Endothelial cell of umbilical vein (primary cell): ENCODE measurements at regions not wholly inside any gene's neighbourhood (a gene's known extent, or its start where the extent isn't known, plus 50 kb on each side); places are given as distances from the start of the nearest gene placed in this dataset.

Experiments
- BruUV-seq: library from RNA; stranded (reverse); fragments of 400-500 nt; replicated peaks from 2 replicates; lab custom pipeline; 2021; lab: Mats Ljungman, UMichigan
- CTCF ChIA-PET: fragments of 300-600, 350-600 bp; sonication (Branson Sonifier 250); formaldehyde crosslinking; loops from one replicate; lab custom pipeline; 2021; ENCODE audit warnings: antibody characterized with exemption, inconsistent platforms; lab: Charles Lee
- POLR2A ChIA-PET: fragments of 300-600, 350-600 bp; sonication (Branson Sonifier 250); formaldehyde crosslinking; loops from one replicate; lab custom pipeline; 2021; ENCODE audit warnings: antibody characterized with exemption, inconsistent platforms; lab: Charles Lee
- DNase-seq: peaks from one replicate; pipeline ENCODE4 v3.0.0-alpha.2; 2011; ENCODE audit warnings: low read depth, low spot score
- FAIRE-seq: peaks from 2 replicates; lab custom pipeline; 2011; peaks lifted over from hg19 to GRCh38; lab: Jason Lieb, UNC
- H2AFZ ChIP-seq: 2 replicates; pipeline ENCODE4 v1.6.0; 2012; ENCODE audit warnings: low read depth, low read length, control low read depth, inconsistent platforms
- H3K27ac ChIP-seq: 2 replicates; pipeline ENCODE4 v1.5.1; 2011; ENCODE audit warnings: low read depth, mild to moderate bottlenecking, control low read depth, low read length, moderate library complexity; ENCODE audit not compliant: insufficient read depth
- H3K27me3 ChIP-seq, 2 experiments: 2 replicates each; pipeline versions ENCODE4 v1.6.0 to v1.6.1; 2011; ENCODE audit warnings: low read length in 2 of 2, mixed read lengths in 1 of 2; ENCODE audit not compliant: control insufficient read depth in 2 of 2, insufficient read depth in 2 of 2
- H3K36me3 ChIP-seq, 2 experiments: 2 replicates in 1 of 2; 3 replicates in 1 of 2; pipeline ENCODE4 v1.5.1; 2011; ENCODE audit warnings: low read length in 2 of 2, mild to moderate bottlenecking in 1 of 2, moderate library complexity in 1 of 2; ENCODE audit not compliant: control insufficient read depth in 2 of 2, insufficient read depth in 2 of 2; ENCODE audit errors: extremely low read depth in 1 of 2
- H3K4me1 ChIP-seq: 3 replicates; pipeline ENCODE4 v1.5.1; 2011; ENCODE audit warnings: mild to moderate bottlenecking, low read length; ENCODE audit not compliant: control insufficient read depth, insufficient read depth; ENCODE audit errors: extremely low read depth
- H3K4me2 ChIP-seq: 2 replicates; pipeline ENCODE4 v1.6.1; 2011; ENCODE audit warnings: low read length, control low read depth, mixed read lengths; ENCODE audit not compliant: insufficient read depth
- H3K4me3 ChIP-seq, 3 experiments: fragments of 200-600 bp in 1 of 3; sonication (generic), shearing (Covaris generic) in 1 of 3; replicated peaks in 1 of 3; 2 replicates each; pipeline ENCODE4 v1.5.1; 2011 to 2016; ENCODE audit warnings: control low read depth in 3 of 3, low read length in 3 of 3, mild to moderate bottlenecking in 2 of 3, inconsistent platforms in 1 of 3, low read depth in 1 of 3, moderate library complexity in 1 of 3; ENCODE audit not compliant: insufficient read depth in 1 of 3
- H3K79me2 ChIP-seq: 2 replicates; pipeline ENCODE4 v1.6.0; 2012; ENCODE audit warnings: low read length, inconsistent platforms; ENCODE audit not compliant: control insufficient read depth, insufficient read depth
- H3K9ac ChIP-seq: replicated peaks from 2 replicates; pipeline ENCODE3; 2011; ENCODE audit warnings: low read length, control low read depth; ENCODE audit not compliant: insufficient read depth; ENCODE audit errors: extremely low read depth
- H3K9me1 ChIP-seq: replicated peaks from 3 replicates; pipeline ENCODE4 v1.6.0; 2011; ENCODE audit warnings: mild to moderate bottlenecking, low read length; ENCODE audit not compliant: control insufficient read depth, insufficient read depth; ENCODE audit errors: extremely low read depth
- H3K9me3 ChIP-seq: replicated peaks from 2 replicates; pipeline ENCODE4 v1.5.1; 2012; ENCODE audit warnings: low read length, inconsistent platforms; ENCODE audit not compliant: control insufficient read depth, insufficient read depth
- H4K20me1 ChIP-seq: replicated peaks from 2 replicates; pipeline ENCODE3; 2011; ENCODE audit warnings: mild to moderate bottlenecking, low read length; ENCODE audit not compliant: control insufficient read depth, insufficient read depth; ENCODE audit errors: extremely low read depth
- EZH2 ChIP-seq: IDR thresholded peaks from 2 replicates; pipeline ENCODE4 v1.6.1; 2012; ENCODE audit warnings: borderline replicate concordance, low read depth, mild to moderate bottlenecking, moderate library complexity, low read length, inconsistent platforms; ENCODE audit not compliant: severe bottlenecking
- FOS ChIP-seq: IDR thresholded peaks from 2 replicates; pipeline ENCODE4 v1.6.1; 2011; ENCODE audit warnings: mild to moderate bottlenecking, low read length, moderate library complexity, borderline replicate concordance; ENCODE audit not compliant: insufficient read depth
- GATA2 ChIP-seq: IDR thresholded peaks from 2 replicates; pipeline ENCODE4 v1.7.0; 2011; ENCODE audit warnings: low read depth, mild to moderate bottlenecking, moderate library complexity, mixed read lengths, low read length; ENCODE audit not compliant: insufficient read length, insufficient read depth
- JUN ChIP-seq: IDR thresholded peaks from 2 replicates; pipeline ENCODE4 v1.6.1; 2011; ENCODE audit warnings: borderline replicate concordance, low read depth; ENCODE audit not compliant: insufficient read length, insufficient read depth
- MYC ChIP-seq: IDR thresholded peaks from one replicate; pipeline ENCODE4 v1.6.1; 2011; ENCODE audit warnings: mild to moderate bottlenecking, low read depth, low read length
- POLR2A ChIP-seq: IDR thresholded peaks from 2 replicates; pipeline ENCODE4 v1.6.1; 2012; ENCODE audit warnings: low read depth, mild to moderate bottlenecking, control low read depth, low read length
- POLR2AphosphoS5 ChIP-seq: IDR thresholded peaks from 2 replicates; pipeline ENCODE4 v1.6.1; 2012; ENCODE audit warnings: low read depth, mild to moderate bottlenecking, control low read depth, low read length, moderate library complexity; ENCODE audit not compliant: insufficient read depth
- dilution Hi-C: fragments of 300-500 bp; cut with MboI; formaldehyde crosslinking; loops from one replicate; pipeline ENCODE4 v1.15.0; 2019; ENCODE audit warnings: low sequenced_read_pairs; ENCODE audit not compliant: extremely low pct_ligation_motif_present
- intact Hi-C: fragments of 100-400 bp; cut with micrococcal nuclease; formaldehyde crosslinking; loops from one replicate; pipeline ENCODE4 v1.10.0; 2022
- TF ChIP-seq, protein P1 (sequence below), 2 donors: IDR thresholded peaks; 1 replicate in 1 of 2; 2 replicates in 1 of 2; pipeline ENCODE4 v1.5.1; 2011; ENCODE audit warnings: low read length in 2 of 2, mild to moderate bottlenecking in 2 of 2, moderate library complexity in 2 of 2, control low read depth in 1 of 2, inconsistent platforms in 1 of 2, low read depth in 1 of 2; ENCODE audit not compliant: insufficient read depth in 1 of 2; ENCODE audit errors: extremely low read depth in 1 of 2
- TF ChIP-seq, protein P2 (sequence below): IDR thresholded peaks from 2 replicates; pipeline ENCODE4 v1.6.1; 2011; ENCODE audit not compliant: insufficient read depth, insufficient read length

DNA sequence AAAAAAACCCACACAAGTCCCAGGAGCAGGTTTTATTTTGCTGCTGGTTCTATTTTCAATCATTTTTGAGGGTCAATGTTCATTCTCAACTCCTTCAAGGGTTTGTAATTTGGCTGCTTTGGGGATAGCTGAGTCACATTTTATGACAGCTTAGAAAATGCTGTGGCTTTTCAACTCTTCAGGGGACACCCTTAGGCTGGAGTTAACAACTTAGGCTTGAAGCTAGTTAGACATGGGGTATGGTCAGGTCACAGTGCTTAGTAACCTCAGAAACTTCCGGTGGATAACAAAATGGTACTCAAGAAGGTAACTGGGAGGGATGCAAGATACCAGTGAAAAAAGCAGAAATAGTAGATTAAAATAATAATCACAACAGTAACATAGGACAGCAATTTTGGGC lies 308.8 kb downstream of the HHIPL2 start:
- H3K4me1 ChIP-seq: no peaks in the 10 kb centered on the region
- no peak overlapping the region for H3K9ac ChIP-seq
- H4K20me1 ChIP-seq: no peaks in the 10 kb centered on the region
- H3K27ac ChIP-seq: no peak overlapping the region
- H3K27me3 ChIP-seq: no peaks in the 10 kb centered on the region
- ChIA-PET CTCF (no interaction called here), POLR2A (no interaction called here)
- no peak overlapping the region for H3K4me3 ChIP-seq
- no peaks in the 10 kb centered on the region for H3K79me2 ChIP-seq
- no peak overlapping the region for H3K4me2 ChIP-seq
- no peaks in the 10 kb centered on the region for H3K9me1 ChIP-seq
- BruUV-seq: no TSS peak
- FAIRE-seq (no peak), DNase-seq (no peak)
- dilution Hi-C loops: no loop called here
- no peak overlapping the region for H2AFZ ChIP-seq
- intact Hi-C loops: no loop called here
- no peaks in the 10 kb centered on the region for H3K9me3 ChIP-seq
- TF ChIP-seq POLR2A (no peak), MYC (no peak), JUN (no peak), GATA2 (no peak), EZH2 (no peak), FOS (no peak), POLR2AphosphoS5 (no peak)
- TF ChIP-seq, protein P1, sequence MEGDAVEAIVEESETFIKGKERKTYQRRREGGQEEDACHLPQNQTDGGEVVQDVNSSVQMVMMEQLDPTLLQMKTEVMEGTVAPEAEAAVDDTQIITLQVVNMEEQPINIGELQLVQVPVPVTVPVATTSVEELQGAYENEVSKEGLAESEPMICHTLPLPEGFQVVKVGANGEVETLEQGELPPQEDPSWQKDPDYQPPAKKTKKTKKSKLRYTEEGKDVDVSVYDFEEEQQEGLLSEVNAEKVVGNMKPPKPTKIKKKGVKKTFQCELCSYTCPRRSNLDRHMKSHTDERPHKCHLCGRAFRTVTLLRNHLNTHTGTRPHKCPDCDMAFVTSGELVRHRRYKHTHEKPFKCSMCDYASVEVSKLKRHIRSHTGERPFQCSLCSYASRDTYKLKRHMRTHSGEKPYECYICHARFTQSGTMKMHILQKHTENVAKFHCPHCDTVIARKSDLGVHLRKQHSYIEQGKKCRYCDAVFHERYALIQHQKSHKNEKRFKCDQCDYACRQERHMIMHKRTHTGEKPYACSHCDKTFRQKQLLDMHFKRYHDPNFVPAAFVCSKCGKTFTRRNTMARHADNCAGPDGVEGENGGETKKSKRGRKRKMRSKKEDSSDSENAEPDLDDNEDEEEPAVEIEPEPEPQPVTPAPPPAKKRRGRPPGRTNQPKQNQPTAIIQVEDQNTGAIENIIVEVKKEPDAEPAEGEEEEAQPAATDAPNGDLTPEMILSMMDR (IDR thresholded peaks at IDR 0.05; ENCODE audit: extremely low read depth in 1 of 2, insufficient read depth in 1 of 2, low read depth in 1 of 2, low read length in 2 of 2): no peak
- TF ChIP-seq, protein P2, sequence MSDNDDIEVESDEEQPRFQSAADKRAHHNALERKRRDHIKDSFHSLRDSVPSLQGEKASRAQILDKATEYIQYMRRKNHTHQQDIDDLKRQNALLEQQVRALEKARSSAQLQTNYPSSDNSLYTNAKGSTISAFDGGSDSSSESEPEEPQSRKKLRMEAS: no peak
- H3K36me3 ChIP-seq: no peaks in the 10 kb centered on the region
